ENCODE measurements at regions not wholly inside any gene's neighbourhood (a gene's known extent, or its start where the extent isn't known, plus 50 kb on each side); places are given as distances from the start of the nearest gene placed in this dataset.

GRCh38 chr11:69923196-69923595 lies 104.0 kb upstream of the FGF3 start:
- H3K4me2 ChIP-seq (ENCODE audit: extremely low read depth, insufficient read depth, low read length) = no peak overlapping the region
- H2AFZ ChIP-seq (ENCODE audit: low read length) = no peak overlapping the region
- H3K9me3 ChIP-seq (ENCODE audit: control insufficient read depth, insufficient read depth, low read depth, low read length) = no peaks in the 10 kb centered on the region
- H3K4me1 ChIP-seq (ENCODE audit: control insufficient read depth, extremely low read depth, insufficient read depth, low read length) = peaks cover 3% of the 10 kb centered on the region
- H3K79me2 ChIP-seq (ENCODE audit: control insufficient read depth, insufficient read depth, low read length) = no peaks in the 10 kb centered on the region
- peaks cover 18% of the 10 kb centered on the region for H3K27me3 ChIP-seq (ENCODE audit: control insufficient read depth, insufficient read depth, low read length)
- H3K36me3 ChIP-seq (ENCODE audit: control insufficient read depth, insufficient read depth, low read length) = no peaks in the 10 kb centered on the region
- TF ChIP-seq EZH2 (IDR thresholded peaks at IDR 0.05; ENCODE audit: low read length, missing control alignments) = no peak
- TF ChIP-seq, protein P1, sequence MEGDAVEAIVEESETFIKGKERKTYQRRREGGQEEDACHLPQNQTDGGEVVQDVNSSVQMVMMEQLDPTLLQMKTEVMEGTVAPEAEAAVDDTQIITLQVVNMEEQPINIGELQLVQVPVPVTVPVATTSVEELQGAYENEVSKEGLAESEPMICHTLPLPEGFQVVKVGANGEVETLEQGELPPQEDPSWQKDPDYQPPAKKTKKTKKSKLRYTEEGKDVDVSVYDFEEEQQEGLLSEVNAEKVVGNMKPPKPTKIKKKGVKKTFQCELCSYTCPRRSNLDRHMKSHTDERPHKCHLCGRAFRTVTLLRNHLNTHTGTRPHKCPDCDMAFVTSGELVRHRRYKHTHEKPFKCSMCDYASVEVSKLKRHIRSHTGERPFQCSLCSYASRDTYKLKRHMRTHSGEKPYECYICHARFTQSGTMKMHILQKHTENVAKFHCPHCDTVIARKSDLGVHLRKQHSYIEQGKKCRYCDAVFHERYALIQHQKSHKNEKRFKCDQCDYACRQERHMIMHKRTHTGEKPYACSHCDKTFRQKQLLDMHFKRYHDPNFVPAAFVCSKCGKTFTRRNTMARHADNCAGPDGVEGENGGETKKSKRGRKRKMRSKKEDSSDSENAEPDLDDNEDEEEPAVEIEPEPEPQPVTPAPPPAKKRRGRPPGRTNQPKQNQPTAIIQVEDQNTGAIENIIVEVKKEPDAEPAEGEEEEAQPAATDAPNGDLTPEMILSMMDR (conservative IDR thresholded peaks at IDR 0.05 in 1 of 2, IDR thresholded peaks at IDR 0.05 in 1 of 2; ENCODE audit: low read depth in 1 of 2, low read length in 2 of 2) = no peak
- no peak for DNase-seq (ENCODE audit: low read depth in 2 of 2)
- H4K20me1 ChIP-seq (ENCODE audit: control insufficient read depth, extremely low read depth, insufficient read depth, low read length) = no peaks in the 10 kb centered on the region
- no peak overlapping the region for H3K27ac ChIP-seq (ENCODE audit: insufficient read depth, low read length)
- no peak overlapping the region for H3K4me3 ChIP-seq (replicated peaks in 1 of 4; ENCODE audit: control extremely low read depth in 1 of 4, insufficient read depth in 1 of 4, low read depth in 3 of 4, low read length in 4 of 4)
- no peak overlapping the region for H3K9ac ChIP-seq (ENCODE audit: insufficient read depth, low read length)

DNA sequence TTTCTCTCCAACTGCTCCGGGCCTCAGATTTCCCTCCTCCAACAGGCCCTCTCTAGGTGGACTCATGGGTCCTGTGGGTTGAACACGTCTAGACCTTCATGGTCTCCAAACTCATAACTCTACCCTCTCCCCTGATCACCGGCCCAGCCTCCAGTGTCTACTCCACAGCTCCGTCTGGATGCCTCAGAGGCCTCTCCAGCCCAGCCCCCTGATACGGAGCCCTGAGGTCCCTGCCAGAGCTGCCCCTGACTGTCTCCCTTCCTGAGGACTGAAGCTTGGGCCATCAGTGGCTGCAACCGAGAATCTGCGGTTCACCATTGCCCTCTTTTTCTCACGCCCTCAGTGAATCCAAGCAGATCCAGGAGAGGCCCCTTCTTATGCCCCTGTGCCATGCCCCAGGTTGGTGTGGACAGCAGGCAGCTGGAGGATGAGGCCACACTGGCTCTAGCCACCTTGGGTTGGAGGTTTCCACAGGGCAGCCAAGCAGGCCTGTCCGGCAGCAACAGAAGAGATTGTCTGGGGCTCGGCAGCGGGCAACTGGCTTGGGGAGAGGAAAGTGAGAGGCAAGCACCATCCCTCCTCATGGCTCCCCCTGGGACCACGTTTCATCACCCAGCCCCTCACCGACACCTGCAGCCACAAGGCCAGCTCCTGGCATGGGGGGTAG lies 104.6 kb upstream of the FGF3 start:
- Histone ChIP-seq H3K4me2 (ENCODE audit: extremely low read depth, insufficient read depth, low read length) (no peak overlapping the region), H3K4me3 (replicated peaks in 1 of 4; ENCODE audit: control extremely low read depth in 1 of 4, insufficient read depth in 1 of 4, low read depth in 3 of 4, low read length in 4 of 4) (no peak overlapping the region), H3K4me1 (ENCODE audit: control insufficient read depth, extremely low read depth, insufficient read depth, low read length) (peaks cover 3% of the 10 kb centered on the region), H3K9ac (ENCODE audit: insufficient read depth, low read length) (no peak overlapping the region), H4K20me1 (ENCODE audit: control insufficient read depth, extremely low read depth, insufficient read depth, low read length) (no peaks in the 10 kb centered on the region), H3K9me3 (ENCODE audit: control insufficient read depth, insufficient read depth, low read depth, low read length) (no peaks in the 10 kb centered on the region), H3K27ac (ENCODE audit: insufficient read depth, low read length) (no peak overlapping the region), H3K79me2 (ENCODE audit: control insufficient read depth, insufficient read depth, low read length) (no peaks in the 10 kb centered on the region), H3K36me3 (ENCODE audit: control insufficient read depth, insufficient read depth, low read length) (no peaks in the 10 kb centered on the region), H2AFZ (ENCODE audit: low read length) (no peak overlapping the region), H3K27me3 (ENCODE audit: control insufficient read depth, insufficient read depth, low read length) (peaks cover 20% of the 10 kb centered on the region)
- TF ChIP-seq, protein P1 (conservative IDR thresholded peaks at IDR 0.05 in 1 of 2, IDR thresholded peaks at IDR 0.05 in 1 of 2; ENCODE audit: low read depth in 1 of 2, low read length in 2 of 2) = no peak
- TF ChIP-seq EZH2 (IDR thresholded peaks at IDR 0.05; ENCODE audit: low read length, missing control alignments) = no peak
- DNase-seq (ENCODE audit: low read depth in 2 of 2) = no peak

GRCh38 chr11:69924308-69925161 lies 105.3 kb upstream of the FGF3 start:
- TF ChIP-seq EZH2 (IDR thresholded peaks at IDR 0.05; ENCODE audit: low read length, missing control alignments) = no peak
- TF ChIP-seq, protein P1 (conservative IDR thresholded peaks at IDR 0.05 in 1 of 2, IDR thresholded peaks at IDR 0.05 in 1 of 2; ENCODE audit: low read depth in 1 of 2, low read length in 2 of 2) = no peak
- no peak overlapping the region for H3K4me3 ChIP-seq (replicated peaks in 1 of 4; ENCODE audit: control extremely low read depth in 1 of 4, insufficient read depth in 1 of 4, low read depth in 3 of 4, low read length in 4 of 4)
- no peak overlapping the region for H3K27ac ChIP-seq (ENCODE audit: insufficient read depth, low read length)
- no peaks in the 10 kb centered on the region for H3K9me3 ChIP-seq (ENCODE audit: control insufficient read depth, insufficient read depth, low read depth, low read length)
- H3K9ac ChIP-seq (ENCODE audit: insufficient read depth, low read length) = no peak overlapping the region
- no peak overlapping the region for H2AFZ ChIP-seq (ENCODE audit: low read length)
- H3K4me1 ChIP-seq (ENCODE audit: control insufficient read depth, extremely low read depth, insufficient read depth, low read length) = peaks cover 2% of the 10 kb centered on the region
- H3K79me2 ChIP-seq (ENCODE audit: control insufficient read depth, insufficient read depth, low read length) = no peaks in the 10 kb centered on the region
- H3K27me3 ChIP-seq (ENCODE audit: control insufficient read depth, insufficient read depth, low read length) = peaks cover 20% of the 10 kb centered on the region
- H3K36me3 ChIP-seq (ENCODE audit: control insufficient read depth, insufficient read depth, low read length) = no peaks in the 10 kb centered on the region
- H3K4me2 ChIP-seq (ENCODE audit: extremely low read depth, insufficient read depth, low read length) = no peak overlapping the region
- DNase-seq (ENCODE audit: low read depth in 2 of 2) = no peak
- no peaks in the 10 kb centered on the region for H4K20me1 ChIP-seq (ENCODE audit: control insufficient read depth, extremely low read depth, insufficient read depth, low read length)

All from fibroblast of lung (primary cell).